ENCODE measurements at regions not wholly inside any gene's neighbourhood (a gene's known extent, or its start where the extent isn't known, plus 50 kb on each side); places are given as distances from the start of the nearest gene placed in this dataset.

DNA sequence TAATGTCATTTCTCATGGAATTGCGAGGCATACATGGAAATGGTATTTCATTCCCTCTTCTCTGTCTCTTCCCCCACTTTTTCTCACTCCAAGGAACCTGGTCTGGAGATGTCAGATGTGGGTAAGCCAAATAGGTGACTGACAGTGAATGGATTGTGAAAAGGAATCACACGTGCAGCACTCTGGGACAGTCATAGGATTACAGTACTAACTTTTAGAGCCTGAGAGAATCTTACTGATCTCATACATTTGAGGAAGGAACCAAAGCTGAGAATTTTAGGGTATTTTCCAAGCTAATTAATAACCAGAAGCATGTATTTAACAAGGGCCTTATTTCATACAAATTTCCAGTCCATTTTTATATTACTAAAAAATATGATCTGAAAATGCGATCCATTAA, 58.1 kb upstream of the ERBB4 start:
- TF ChIP-seq EZH2 (IDR thresholded peaks at IDR 0.05; ENCODE audit: insufficient read depth, poor library complexity, severe bottlenecking) (no peak), EZH2phosphoT487 (IDR thresholded peaks at IDR 0.05; ENCODE audit: insufficient read depth, low read depth) (no peak)
